Transverse colon (tissue), 4 donors: ENCODE measurements at regions not wholly inside any gene's neighbourhood (a gene's known extent, or its start where the extent isn't known, plus 50 kb on each side); places are given as distances from the start of the nearest gene placed in this dataset.

ENCODE experiments used
- EP300 ChIP-seq: sonication (generic); formaldehyde crosslinking; IDR thresholded peaks from one replicate; pipeline ENCODE4 v1.6.1; 2017; ENCODE audit warnings: antibody characterized with exemption, low read depth
- POLR2A ChIP-seq: fragments of 450-650 bp; IDR thresholded peaks from one replicate; pipeline ENCODE4 v1.6.1; 2016; ENCODE audit warnings: antibody characterized with exemption, mild to moderate bottlenecking, moderate library complexity
- POLR2AphosphoS5 ChIP-seq, 3 donors: sonication (generic); formaldehyde crosslinking; IDR thresholded peaks; one replicate each; pipeline ENCODE4 v1.6.1; 2016; ENCODE audit warnings: antibody characterized with exemption in 3 of 3
- TF ChIP-seq, protein P1 (sequence below), 5 experiments: fragments of 200-600 bp in 3 of 5; fragments of 450-650 bp in 2 of 5; sonication (generic) in 3 of 5; IDR thresholded peaks; 1 replicate in 2 of 5; 2 replicates in 3 of 5; pipeline ENCODE4 v1.5.1; 2016 to 2017; ENCODE audit warnings: antibody characterized with exemption in 5 of 5, inconsistent platforms in 3 of 5, mild to moderate bottlenecking in 2 of 5, moderate library complexity in 1 of 5

- TF ChIP-seq, protein P1, sequence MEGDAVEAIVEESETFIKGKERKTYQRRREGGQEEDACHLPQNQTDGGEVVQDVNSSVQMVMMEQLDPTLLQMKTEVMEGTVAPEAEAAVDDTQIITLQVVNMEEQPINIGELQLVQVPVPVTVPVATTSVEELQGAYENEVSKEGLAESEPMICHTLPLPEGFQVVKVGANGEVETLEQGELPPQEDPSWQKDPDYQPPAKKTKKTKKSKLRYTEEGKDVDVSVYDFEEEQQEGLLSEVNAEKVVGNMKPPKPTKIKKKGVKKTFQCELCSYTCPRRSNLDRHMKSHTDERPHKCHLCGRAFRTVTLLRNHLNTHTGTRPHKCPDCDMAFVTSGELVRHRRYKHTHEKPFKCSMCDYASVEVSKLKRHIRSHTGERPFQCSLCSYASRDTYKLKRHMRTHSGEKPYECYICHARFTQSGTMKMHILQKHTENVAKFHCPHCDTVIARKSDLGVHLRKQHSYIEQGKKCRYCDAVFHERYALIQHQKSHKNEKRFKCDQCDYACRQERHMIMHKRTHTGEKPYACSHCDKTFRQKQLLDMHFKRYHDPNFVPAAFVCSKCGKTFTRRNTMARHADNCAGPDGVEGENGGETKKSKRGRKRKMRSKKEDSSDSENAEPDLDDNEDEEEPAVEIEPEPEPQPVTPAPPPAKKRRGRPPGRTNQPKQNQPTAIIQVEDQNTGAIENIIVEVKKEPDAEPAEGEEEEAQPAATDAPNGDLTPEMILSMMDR (IDR thresholded peaks at IDR 0.05) = no peak
- TF ChIP-seq POLR2A (no peak), EP300 (no peak), POLR2AphosphoS5 (IDR thresholded peaks at IDR 0.05) (no peak)
Observed at GRCh38 chr2:21633015-21633414, 509.2 kb downstream of the TDRD15 start.
